Kidney glomerular epithelial cell (primary cell): ENCODE measurements at regions not wholly inside any gene's neighbourhood (a gene's known extent, or its start where the extent isn't known, plus 50 kb on each side); places are given as distances from the start of the nearest gene placed in this dataset.

Experiments used
- DNase-seq: peaks from one replicate; lab custom pipeline; 2025; lab: John Stamatoyannopoulos, UW

- DNase-seq, result no peak
Observed at GRCh38 chr2:107218208-107218607, 332.2 kb upstream of the ST6GAL2 start.

- DNase-seq, result no peak
Observed at GRCh38 chr2:107222466-107222865, 336.5 kb upstream of the ST6GAL2 start.

- no peak for DNase-seq
Observed at GRCh38 chr2:107235491-107236254, 349.7 kb upstream of the ST6GAL2 start.

GRCh38 chr2:107242811-107243210 lies 356.8 kb upstream of the ST6GAL2 start:
- no peak for DNase-seq

GRCh38 chr2:107248932-107249331 lies 363.0 kb upstream of the ST6GAL2 start:
- no peak for DNase-seq

- no peak for DNase-seq
Observed at GRCh38 chr2:107255744-107256143, 369.8 kb upstream of the ST6GAL2 start.

GRCh38 chr2:107258531-107259407 lies 372.8 kb upstream of the ST6GAL2 start:
- no peak for DNase-seq

- no peak for DNase-seq
Observed at GRCh38 chr2:107259408-107260195, 373.6 kb upstream of the ST6GAL2 start.

- peak; percentile 25 for DNase-seq
Observed at GRCh38 chr2:107263628-107264027, 377.7 kb upstream of the ST6GAL2 start.

GRCh38 chr2:107264184-107264583 lies 378.2 kb upstream of the ST6GAL2 start:
- DNase-seq, result no peak

GRCh38 chr2:107266555-107266954 lies 380.6 kb upstream of the ST6GAL2 start:
- DNase-seq, result no peak

- DNase-seq, result no peak
Observed at GRCh38 chr2:107267086-107267485, 381.1 kb upstream of the ST6GAL2 start.

- peak; percentile 1 for DNase-seq
Observed at GRCh38 chr2:107276034-107276433, 390.1 kb upstream of the ST6GAL2 start.

GRCh38 chr2:107278672-107279071 lies 392.7 kb upstream of the ST6GAL2 start:
- DNase-seq, result no peak

- no peak for DNase-seq
Observed at GRCh38 chr2:107281637-107282036, 395.7 kb upstream of the ST6GAL2 start.

GRCh38 chr2:107282135-107282534 lies 396.2 kb upstream of the ST6GAL2 start:
- no peak for DNase-seq

GRCh38 chr2:107285621-107286299 lies 399.8 kb upstream of the ST6GAL2 start:
- DNase-seq, result no peak

- DNase-seq, result no peak
Observed at GRCh38 chr2:107290041-107290440, 404.1 kb upstream of the ST6GAL2 start.

- no peak for DNase-seq
Observed at GRCh38 chr2:107303964-107304363, 418.0 kb upstream of the ST6GAL2 start.

GRCh38 chr2:107305966-107306365 lies 420.0 kb upstream of the ST6GAL2 start:
- DNase-seq, result no peak

GRCh38 chr2:107306881-107307280 lies 420.9 kb upstream of the ST6GAL2 start:
- no peak for DNase-seq

GRCh38 chr2:107308835-107309234 lies 422.9 kb upstream of the ST6GAL2 start:
- DNase-seq, result no peak
